ENCODE measurements at regions not wholly inside any gene's neighbourhood (a gene's known extent, or its start where the extent isn't known, plus 50 kb on each side); places are given as distances from the start of the nearest gene placed in this dataset.
"Not testable (repeated sequence)": the region's sequence is repeated elsewhere in the genome, so short reads cannot be mapped to it uniquely, and the experiment has no call there.

- no peak for ATAC-seq
Observed at GRCh38 chr20:22687676-22688349, 103.4 kb upstream of the FOXA2 start.

DNA sequence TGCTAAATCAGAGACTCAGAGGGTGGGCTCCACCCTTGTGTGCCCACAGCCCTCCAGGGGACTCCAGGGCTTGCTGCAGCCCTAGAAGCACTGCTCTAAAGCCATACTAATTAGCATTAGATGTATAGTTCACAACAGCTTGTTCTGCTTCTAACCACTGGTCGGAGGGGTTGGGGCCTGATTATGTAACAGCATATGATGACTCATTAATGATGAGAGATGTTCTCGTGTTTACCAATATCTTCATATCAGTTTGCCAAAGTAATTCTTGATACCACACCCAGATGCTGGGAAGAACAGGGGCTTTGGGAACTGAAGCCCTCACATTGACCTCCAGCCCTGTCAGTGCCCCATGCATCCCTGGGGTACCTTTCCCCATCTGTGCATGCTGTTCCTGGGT lies 104.1 kb upstream of the FOXA2 start:
- DNase-seq (ENCODE audit: low spot score in 2 of 2) (no peak), ATAC-seq (no peak)
- H3K9me3 Mint-ChIP-seq, result no peaks in the 10 kb centered on the region
- H3K27ac Mint-ChIP-seq, result no peak overlapping the region
- H3K36me3 Mint-ChIP-seq, result no peaks in the 10 kb centered on the region

More at GRCh38 chr20:22687676-22688349, 103.4 kb upstream of the FOXA2 start:
- Mint-ChIP-seq H3K27ac (no peak overlapping the region), H3K36me3 (no peaks in the 10 kb centered on the region), H3K9me3 (no peaks in the 10 kb centered on the region)
- DNase-seq (ENCODE audit: low spot score in 2 of 2), result no peak

DNA sequence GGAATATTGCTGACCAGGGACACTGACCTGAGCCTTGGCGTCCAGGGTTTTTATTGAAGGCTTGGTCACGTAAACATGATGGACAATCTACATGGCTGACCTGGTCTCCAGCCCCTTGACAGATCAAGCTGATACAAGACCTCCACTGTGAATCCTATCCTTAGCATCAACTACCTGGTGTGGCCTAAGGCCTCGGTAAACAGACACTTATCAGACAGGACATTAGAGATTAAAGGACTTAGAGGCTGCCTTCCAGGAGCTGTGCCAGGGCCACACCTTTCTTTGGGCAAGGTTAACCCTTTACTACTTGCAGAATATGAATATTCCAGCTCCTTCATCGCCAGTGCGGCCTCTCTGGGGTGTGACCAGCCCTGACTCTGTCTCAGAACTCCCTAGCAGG lies 104.9 kb upstream of the FOXA2 start:
- Mint-ChIP-seq H3K36me3 (no peaks in the 10 kb centered on the region), H3K27ac (no peak overlapping the region), H3K9me3 (no peaks in the 10 kb centered on the region)
- no peak for DNase-seq (ENCODE audit: low spot score in 2 of 2)
- ATAC-seq, result no peak

DNA sequence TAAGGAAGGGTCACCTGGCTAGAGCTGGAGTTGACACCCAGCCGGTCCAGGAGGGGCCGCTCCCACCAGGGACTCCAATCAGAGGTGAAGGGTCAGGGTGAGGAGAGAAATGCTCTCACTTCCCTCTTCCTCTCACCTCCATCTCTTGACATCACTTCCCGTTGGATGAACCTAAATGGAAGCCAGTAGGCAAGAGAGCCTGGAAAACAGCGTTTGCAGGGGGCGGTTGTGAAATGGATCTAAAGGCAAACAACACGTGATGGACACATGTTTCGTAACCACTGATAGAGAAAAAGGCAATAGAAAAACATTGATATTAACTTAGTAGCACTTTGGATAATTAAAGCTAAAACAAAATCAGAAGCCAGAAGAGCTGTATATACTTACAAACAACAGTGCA lies 105.6 kb upstream of the FOXA2 start:
- ATAC-seq (no peak), DNase-seq (ENCODE audit: low spot score in 2 of 2) (no peak)
- Mint-ChIP-seq H3K36me3 (no peaks in the 10 kb centered on the region), H3K27ac (no peak overlapping the region), H3K9me3 (no peaks in the 10 kb centered on the region)

DNA sequence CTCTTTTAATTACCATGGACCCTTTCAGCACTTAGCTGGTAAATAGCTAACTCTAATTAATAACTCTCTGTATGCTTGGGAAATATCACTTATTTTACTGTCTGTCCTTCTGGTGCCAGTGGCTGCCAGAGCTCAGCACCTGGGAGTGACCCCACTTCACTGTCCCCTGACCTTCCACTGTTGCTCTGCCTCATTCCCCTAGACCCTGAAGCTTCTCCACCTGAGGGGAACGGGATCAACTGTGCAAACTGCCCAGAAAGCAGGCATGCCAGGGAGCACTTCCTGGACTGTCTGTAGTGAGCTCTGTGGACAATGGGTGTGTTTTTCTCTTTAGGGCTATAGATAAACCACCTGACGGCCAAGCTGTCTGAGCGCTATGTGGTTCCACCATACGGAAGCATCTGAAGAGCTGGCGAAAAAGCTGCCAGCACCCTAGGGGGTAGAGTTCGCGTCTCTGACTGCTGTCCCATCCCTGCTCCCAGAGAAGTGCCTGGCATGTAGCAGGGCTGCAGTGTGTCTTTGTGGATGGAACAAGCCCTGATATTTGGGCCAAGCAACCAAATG lies 106.3 kb upstream of the FOXA2 start:
- H3K9me3 Mint-ChIP-seq, result no peaks in the 10 kb centered on the region

DNA sequence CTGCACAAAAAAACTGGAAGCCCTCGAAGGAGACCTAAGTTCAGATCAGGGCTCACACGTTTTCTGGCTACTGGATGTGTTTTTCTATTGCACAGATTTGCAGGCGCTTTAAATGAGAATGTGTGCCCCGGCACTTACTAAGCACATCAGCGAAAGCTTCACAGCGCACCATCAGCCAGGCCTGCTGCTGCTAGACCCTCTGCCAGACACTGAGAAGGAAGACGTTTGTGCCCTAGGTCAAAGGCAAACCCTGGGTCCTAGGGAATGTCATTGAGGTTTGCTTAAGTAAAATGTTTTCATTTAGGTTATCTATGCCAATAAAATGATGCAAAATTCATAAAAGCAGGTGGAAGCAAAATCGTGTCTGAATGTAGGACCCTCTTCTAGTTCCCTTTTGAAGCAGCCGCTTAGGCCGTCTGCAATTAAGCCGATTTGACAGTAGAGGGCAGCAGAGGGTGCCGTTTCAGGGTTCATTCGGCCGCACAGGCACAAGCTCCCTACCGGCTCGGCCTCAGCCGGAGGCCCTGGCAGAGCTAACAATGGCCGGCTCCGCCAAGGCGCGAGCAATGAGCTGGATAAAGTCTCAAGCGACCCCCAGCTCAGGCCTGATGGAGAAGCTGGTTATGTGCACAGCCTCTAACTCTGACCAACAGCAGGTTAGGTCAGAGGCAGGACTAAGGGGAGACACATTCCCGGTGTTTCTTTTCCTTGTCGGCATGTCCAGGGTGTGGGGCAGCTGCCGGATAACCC lies 107.2 kb upstream of the FOXA2 start:
- Mint-ChIP-seq H3K27ac (no peak overlapping the region), H3K36me3 (no peaks in the 10 kb centered on the region), H3K9me3 (no peaks in the 10 kb centered on the region)
- peak; percentile 13 to 65 for ATAC-seq
- DNase-seq (ENCODE audit: low spot score in 2 of 2), result peak in 1 of 2 donors; percentile 50

More for the DNA sequence above, 106.3 kb upstream of the FOXA2 start:
- Mint-ChIP-seq H3K27ac (no peak overlapping the region), H3K36me3 (no peaks in the 10 kb centered on the region)
- no peak for DNase-seq (ENCODE audit: low spot score in 2 of 2)
- ATAC-seq, result no peak

DNA sequence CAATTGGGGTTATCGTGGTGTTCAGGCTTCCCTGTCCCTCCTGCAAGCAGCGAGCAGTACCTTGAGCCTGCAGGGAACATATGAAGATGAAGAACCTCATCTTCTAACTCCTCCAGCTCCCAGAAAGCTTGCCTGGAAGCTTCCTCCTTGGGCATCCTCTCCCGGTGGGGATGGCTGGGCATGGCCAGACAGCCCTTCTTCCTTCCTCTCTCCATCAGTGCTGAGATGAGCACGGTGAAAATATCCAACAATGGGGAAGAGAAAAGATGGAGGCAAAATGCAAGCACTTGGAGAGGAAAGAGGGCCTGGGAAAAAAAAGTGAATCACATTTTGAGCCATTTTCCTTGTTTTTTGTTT lies 107.7 kb upstream of the FOXA2 start:
- Mint-ChIP-seq H3K27ac (no peak overlapping the region), H3K9me3 (no peaks in the 10 kb centered on the region), H3K36me3 (no peaks in the 10 kb centered on the region)
- ATAC-seq (no peak), DNase-seq (ENCODE audit: low spot score in 2 of 2) (no peak)

DNA sequence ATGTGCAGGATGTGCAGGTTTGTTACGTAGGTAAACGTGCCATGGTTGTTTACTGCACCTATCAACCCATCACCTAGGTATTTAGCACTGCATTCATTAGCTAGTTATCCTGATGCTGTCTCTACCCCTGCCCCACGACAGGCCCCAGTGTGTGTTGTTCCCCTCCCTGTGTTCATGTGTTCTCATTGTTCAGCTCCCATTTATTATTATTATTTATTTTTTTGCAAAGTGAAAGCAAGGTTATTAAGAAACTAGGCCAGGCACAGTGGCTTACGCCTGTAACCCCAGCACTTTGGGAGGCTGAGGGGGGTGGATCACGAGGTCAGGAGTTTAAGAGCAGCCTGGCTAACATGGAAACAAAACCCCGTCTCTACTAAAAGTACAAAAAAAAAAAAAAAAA lies 108.2 kb upstream of the FOXA2 start:
- H3K9me3 Mint-ChIP-seq; H3K36me3 Mint-ChIP-seq; ATAC-seq; H3K27ac Mint-ChIP-seq; DNase-seq (ENCODE audit: low spot score in 2 of 2): not testable (repeated sequence)

GRCh38 chr20:22696759-22697158 lies 112.4 kb upstream of the FOXA2 start:
- DNase-seq (ENCODE audit: low spot score in 2 of 2) (no peak), ATAC-seq (no peak)
- peaks cover 2 to 3% of the 10 kb centered on the region in 2 donors for H3K9me3 Mint-ChIP-seq
- H3K36me3 Mint-ChIP-seq, result no peaks in the 10 kb centered on the region
- H3K27ac Mint-ChIP-seq, result no peak overlapping the region

GRCh38 chr20:22698259-22698842 lies 114.0 kb upstream of the FOXA2 start:
- peaks cover 14% of the 10 kb centered on the region in 2 donors for H3K9me3 Mint-ChIP-seq
- H3K27ac Mint-ChIP-seq, result no peak overlapping the region
- DNase-seq (ENCODE audit: low spot score in 2 of 2) (no peak), ATAC-seq (no peak)
- H3K36me3 Mint-ChIP-seq, result no peaks in the 10 kb centered on the region

DNA sequence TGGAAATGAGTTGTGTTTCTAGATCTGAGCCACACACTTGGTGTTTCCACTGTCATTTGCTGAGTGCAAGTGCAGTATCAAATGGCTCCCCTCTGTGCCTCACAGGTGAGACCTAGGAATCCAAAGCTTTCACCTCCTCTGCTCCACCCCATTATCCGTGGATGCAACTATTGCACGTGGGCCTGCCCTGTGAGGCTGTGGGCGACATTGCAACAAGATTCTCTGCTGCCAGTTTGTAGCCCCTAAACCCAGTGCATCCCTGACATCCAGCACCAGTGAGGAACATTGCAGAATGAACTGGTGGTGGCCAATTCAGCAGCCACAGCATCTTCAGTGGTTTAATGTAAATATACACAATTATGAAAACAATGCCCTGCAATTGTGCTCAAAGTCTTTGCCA lies 115.0 kb upstream of the FOXA2 start:
- ATAC-seq (no peak), DNase-seq (ENCODE audit: low spot score in 2 of 2) (no peak)
- Mint-ChIP-seq H3K27ac (no peak overlapping the region), H3K36me3 (no peaks in the 10 kb centered on the region), H3K9me3 (peaks cover 14% of the 10 kb centered on the region in 2 donors)

GRCh38 chr20:22700367-22700766 lies 116.0 kb upstream of the FOXA2 start:
- H3K36me3 Mint-ChIP-seq, result no peaks in the 10 kb centered on the region
- H3K27ac Mint-ChIP-seq, result no peak overlapping the region
- no peak for ATAC-seq
- no peak for DNase-seq (ENCODE audit: low spot score in 2 of 2)
- peaks cover 14% of the 10 kb centered on the region in 2 donors for H3K9me3 Mint-ChIP-seq

DNA sequence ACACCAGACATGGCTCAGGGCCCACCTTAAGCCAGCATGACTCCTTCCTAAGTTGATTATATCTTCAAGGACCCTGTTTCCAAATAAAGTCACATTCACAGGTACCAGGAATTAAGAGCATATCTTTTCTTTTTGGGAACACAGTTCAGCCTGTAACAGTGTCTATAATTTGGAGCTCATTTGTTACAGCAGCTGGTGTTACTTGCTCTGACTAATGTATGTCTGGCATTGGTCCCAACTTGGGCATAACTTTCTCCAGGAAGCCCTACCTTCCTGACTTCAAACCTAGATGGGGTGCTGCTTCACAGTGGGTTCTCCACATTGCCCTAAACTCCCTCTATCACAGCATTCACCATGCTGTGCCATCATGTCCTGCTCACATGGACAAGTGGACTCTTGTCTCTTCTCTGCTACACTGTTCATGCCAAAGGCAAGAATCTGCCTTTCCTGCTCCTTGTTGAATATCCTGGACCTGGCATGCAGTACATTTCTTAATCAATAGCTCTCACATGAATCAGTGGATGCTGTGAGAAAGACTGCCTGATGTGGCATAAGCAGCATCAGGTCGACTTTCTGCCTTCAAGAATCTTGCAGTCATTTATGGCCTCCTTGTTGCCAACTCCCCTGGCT lies 117.4 kb upstream of the FOXA2 start:
- Mint-ChIP-seq H3K27ac (no peak overlapping the region), H3K36me3 (no peaks in the 10 kb centered on the region), H3K9me3 (peaks cover 14 to 21% of the 10 kb centered on the region in 2 donors)
- DNase-seq (ENCODE audit: low spot score in 2 of 2) (no peak), ATAC-seq (no peak)

GRCh38 chr20:22703843-22704242 lies 119.5 kb upstream of the FOXA2 start:
- no peak for ATAC-seq
- no peak for DNase-seq (ENCODE audit: low spot score in 2 of 2)
- H3K36me3 Mint-ChIP-seq, result no peaks in the 10 kb centered on the region
- peaks cover 14 to 24% of the 10 kb centered on the region in 2 donors for H3K9me3 Mint-ChIP-seq
- no peak overlapping the region for H3K27ac Mint-ChIP-seq

DNA sequence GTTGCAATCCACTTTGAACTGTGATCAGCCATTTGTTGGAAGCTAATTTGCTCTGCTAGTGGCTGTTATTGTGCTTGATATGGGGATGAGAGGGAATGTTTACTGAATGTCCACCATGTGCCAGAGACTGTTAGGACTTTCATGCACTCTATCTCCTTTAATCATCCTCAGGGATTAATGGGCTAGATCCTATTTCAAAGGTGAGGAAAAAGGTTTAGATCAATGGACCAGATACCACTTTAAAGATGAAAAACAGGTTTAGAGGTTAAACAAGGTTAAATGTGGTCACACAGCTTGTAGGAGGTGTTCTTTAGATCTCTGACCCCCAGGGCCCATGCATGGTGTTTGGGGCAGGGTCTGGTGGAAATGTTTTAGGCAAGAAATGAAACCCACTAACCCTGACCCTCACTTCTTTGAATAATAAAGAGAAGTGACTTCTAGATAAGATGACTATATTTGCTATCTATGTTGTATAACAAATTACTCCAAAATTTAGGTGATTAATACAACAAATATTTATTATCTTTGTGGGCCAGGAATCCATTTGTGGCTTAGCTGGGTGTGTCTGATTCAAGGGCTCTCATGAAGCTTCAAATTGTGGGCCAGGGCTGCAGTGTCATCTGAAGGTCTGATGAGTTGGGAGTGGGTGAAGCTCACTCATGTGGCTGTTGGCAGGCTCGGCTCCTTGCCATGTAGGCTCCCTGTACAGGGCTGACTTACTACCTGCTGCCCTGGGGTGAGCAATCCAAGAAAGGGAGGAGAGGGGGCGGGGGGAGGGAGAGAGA lies 127.8 kb upstream of the FOXA2 start:
- H3K9me3 Mint-ChIP-seq, result peaks cover 0 to 6% of the 10 kb centered on the region in 2 donors
- DNase-seq (ENCODE audit: low spot score in 2 of 2) (no peak), ATAC-seq (no peak)
- no peaks in the 10 kb centered on the region for H3K36me3 Mint-ChIP-seq
- no peak overlapping the region for H3K27ac Mint-ChIP-seq

DNA sequence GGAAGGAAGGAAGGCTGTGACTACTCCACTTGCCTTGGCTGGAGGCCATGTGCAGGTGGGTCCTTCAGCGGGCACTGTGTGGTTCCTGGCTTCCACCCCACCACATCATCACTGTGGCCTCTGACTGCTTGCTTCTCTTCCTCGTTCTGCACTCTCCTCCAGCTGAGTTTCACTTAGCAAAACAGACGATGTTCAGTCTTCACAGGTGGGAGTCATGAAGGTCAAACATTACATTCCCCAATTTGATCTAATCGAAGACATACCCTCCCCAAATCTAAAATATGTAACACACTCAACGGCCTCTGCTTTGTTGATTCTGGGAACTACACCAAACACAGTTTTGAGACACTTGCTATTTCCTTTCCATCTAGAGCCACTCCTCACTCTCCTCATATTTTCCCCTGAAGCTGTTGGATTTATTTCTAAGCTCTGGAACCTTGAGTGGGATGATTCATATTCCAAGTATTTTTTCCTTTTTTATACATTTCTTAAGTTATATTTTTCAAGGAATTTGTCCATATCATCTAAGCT lies 132.5 kb upstream of the FOXA2 start:
- ATAC-seq (no peak), DNase-seq (ENCODE audit: low spot score in 2 of 2) (no peak)
- Mint-ChIP-seq H3K27ac (no peak overlapping the region), H3K36me3 (no peaks in the 10 kb centered on the region), H3K9me3 (no peaks in the 10 kb centered on the region)
